ENCODE measurements at regions not wholly inside any gene's neighbourhood (a gene's known extent, or its start where the extent isn't known, plus 50 kb on each side); places are given as distances from the start of the nearest gene placed in this dataset.

DNA sequence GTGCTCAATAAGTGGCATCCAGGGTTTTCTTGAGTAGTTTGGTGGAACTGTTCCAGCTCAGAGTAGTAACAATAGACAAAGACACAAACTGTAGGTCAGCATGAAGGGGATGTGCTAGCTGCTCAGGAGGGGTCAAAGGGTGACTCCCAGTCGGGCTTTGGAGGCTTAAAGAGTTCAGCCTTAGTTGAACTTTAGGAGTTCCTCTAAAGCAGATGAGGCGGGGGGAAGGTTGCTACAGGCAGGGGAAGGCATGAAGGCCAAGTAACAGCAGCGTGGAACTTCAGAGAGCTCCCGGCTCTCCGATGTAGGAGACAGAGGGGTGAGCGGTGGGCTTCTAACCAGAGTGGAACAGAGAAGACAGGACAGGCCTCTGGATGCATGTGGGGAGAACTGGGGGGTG is 115.5 kb upstream of the CD93 start:
- Mint-ChIP-seq H3K27ac (no peak overlapping the region), H3K9me3 (peaks cover 0 to 6% (median 0%) of the 10 kb centered on the region in 11 donors), H3K27me3 (peaks cover 17 to 42% (median 27%) of the 10 kb centered on the region in 5 donors), H3K4me3 (no peak overlapping the region), H3K36me3 (no peaks in the 10 kb centered on the region), H3K4me1 (peaks cover 0 to 4% (median 0%) of the 10 kb centered on the region in 7 donors)
- ChIA-PET CTCF (no interaction called here), POLR2A (no interaction called here)
- Histone ChIP-seq H3K36me3 (ENCODE audit: control insufficient read depth in 2 of 3, insufficient read depth in 3 of 3, low read length in 3 of 3) (no peaks in the 10 kb centered on the region), H3K27ac (ENCODE audit: low read depth, low read length) (no peak overlapping the region), H3K4me1 (ENCODE audit: control insufficient read depth in 2 of 2, insufficient read depth in 2 of 2, low read length in 2 of 2) (no peaks in the 10 kb centered on the region), H3K4me3 (ENCODE audit: low read length) (no peak overlapping the region), H3K27me3 (ENCODE audit: control insufficient read depth in 2 of 2, insufficient read depth in 2 of 2, low read length in 2 of 2) (no peaks in the 10 kb centered on the region), H3K9me3 (ENCODE audit: control insufficient read depth in 2 of 3, low read length in 3 of 3) (no peaks in the 10 kb centered on the region)
- ATAC-seq (no peak), DNase-seq (no peak)
- intact Hi-C loops (cut with micrococcal nuclease) = no loop called here

DNA sequence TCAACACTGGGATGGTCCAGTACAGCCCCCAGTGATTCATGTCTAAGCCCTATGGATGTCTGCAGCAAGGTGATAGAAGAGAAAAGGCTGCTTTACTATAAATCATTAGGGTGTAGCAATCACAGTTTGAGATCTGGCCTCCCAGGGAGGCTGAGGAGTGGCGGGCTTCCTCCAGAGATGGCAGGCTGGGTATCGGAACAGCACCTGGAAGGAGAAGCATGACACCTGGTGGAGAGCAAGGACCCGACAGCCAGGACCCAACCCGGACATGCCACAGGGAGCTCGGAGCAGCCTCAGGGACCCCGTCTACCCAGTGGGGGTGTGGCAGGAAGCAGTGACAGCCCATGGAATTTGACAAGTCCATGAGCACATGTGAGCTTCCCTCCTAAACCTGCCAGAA is 114.8 kb upstream of the CD93 start:
- intact Hi-C loops (cut with micrococcal nuclease) = no loop called here
- H3K27ac ChIP-seq (ENCODE audit: low read depth, low read length) = no peak overlapping the region
- Mint-ChIP-seq H3K9me3 (peaks cover 0 to 8% (median 0%) of the 10 kb centered on the region in 11 donors), H3K4me3 (no peak overlapping the region), H3K27ac (no peak overlapping the region), H3K4me1 (peaks cover 0 to 4% (median 0%) of the 10 kb centered on the region in 7 donors), H3K27me3 (peaks cover 17 to 43% (median 28%) of the 10 kb centered on the region in 5 donors), H3K36me3 (no peaks in the 10 kb centered on the region)
- ChIA-PET CTCF (no interaction called here), POLR2A (no interaction called here)
- H3K9me3 ChIP-seq (ENCODE audit: control insufficient read depth in 2 of 3, low read length in 3 of 3) = no peaks in the 10 kb centered on the region
- no peaks in the 10 kb centered on the region for H3K4me1 ChIP-seq (ENCODE audit: control insufficient read depth in 2 of 2, insufficient read depth in 2 of 2, low read length in 2 of 2)
- ATAC-seq (no peak), DNase-seq (no peak)
- H3K4me3 ChIP-seq (ENCODE audit: low read length) = no peak overlapping the region
- no peaks in the 10 kb centered on the region for H3K27me3 ChIP-seq (ENCODE audit: control insufficient read depth in 2 of 2, insufficient read depth in 2 of 2, low read length in 2 of 2)
- no peaks in the 10 kb centered on the region for H3K36me3 ChIP-seq (ENCODE audit: control insufficient read depth in 2 of 3, insufficient read depth in 3 of 3, low read length in 3 of 3)

DNA sequence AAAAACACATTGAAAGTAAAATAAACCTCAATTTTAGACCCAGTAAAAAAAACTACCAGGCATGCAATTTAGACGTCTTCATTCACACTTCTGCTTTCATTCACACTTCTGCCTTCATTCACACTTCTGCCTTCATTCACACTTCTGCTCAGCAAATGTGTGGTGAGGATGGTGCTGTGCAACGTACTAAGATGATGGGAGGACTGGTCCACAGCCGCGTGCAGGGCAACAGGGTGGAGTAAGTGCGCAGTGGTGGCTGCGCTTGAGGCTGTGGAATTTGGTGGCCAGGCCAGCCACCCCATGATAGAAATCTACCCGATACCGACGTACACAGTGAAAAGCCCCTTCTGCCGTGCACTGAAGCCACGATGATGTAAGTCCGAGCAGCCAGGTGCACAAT is 114.3 kb upstream of the CD93 start:
- Histone ChIP-seq H3K9me3 (ENCODE audit: control insufficient read depth in 2 of 3, low read length in 3 of 3) (no peaks in the 10 kb centered on the region), H3K4me1 (ENCODE audit: control insufficient read depth in 2 of 2, insufficient read depth in 2 of 2, low read length in 2 of 2) (no peaks in the 10 kb centered on the region), H3K4me3 (ENCODE audit: low read length) (no peak overlapping the region), H3K27me3 (ENCODE audit: control insufficient read depth in 2 of 2, insufficient read depth in 2 of 2, low read length in 2 of 2) (no peaks in the 10 kb centered on the region), H3K27ac (ENCODE audit: low read depth, low read length) (no peak overlapping the region), H3K36me3 (ENCODE audit: control insufficient read depth in 2 of 3, insufficient read depth in 3 of 3, low read length in 3 of 3) (no peaks in the 10 kb centered on the region)
- ATAC-seq (peak; percentile 50), DNase-seq (no peak)
- no peak overlapping the region for H3K4me3 Mint-ChIP-seq
- POLR2A ChIA-PET = no interaction called here
- peaks cover 0 to 4% (median 0%) of the 10 kb centered on the region in 7 donors for H3K4me1 Mint-ChIP-seq
- CTCF ChIA-PET = no interaction called here
- H3K27me3 Mint-ChIP-seq = peaks cover 17 to 48% (median 28%) of the 10 kb centered on the region in 5 donors
- H3K9me3 Mint-ChIP-seq = peaks cover 0 to 9% (median 2%) of the 10 kb centered on the region in 11 donors
- intact Hi-C loops (cut with micrococcal nuclease) = no loop called here
- no peaks in the 10 kb centered on the region for H3K36me3 Mint-ChIP-seq
- H3K27ac Mint-ChIP-seq = no peak overlapping the region

DNA sequence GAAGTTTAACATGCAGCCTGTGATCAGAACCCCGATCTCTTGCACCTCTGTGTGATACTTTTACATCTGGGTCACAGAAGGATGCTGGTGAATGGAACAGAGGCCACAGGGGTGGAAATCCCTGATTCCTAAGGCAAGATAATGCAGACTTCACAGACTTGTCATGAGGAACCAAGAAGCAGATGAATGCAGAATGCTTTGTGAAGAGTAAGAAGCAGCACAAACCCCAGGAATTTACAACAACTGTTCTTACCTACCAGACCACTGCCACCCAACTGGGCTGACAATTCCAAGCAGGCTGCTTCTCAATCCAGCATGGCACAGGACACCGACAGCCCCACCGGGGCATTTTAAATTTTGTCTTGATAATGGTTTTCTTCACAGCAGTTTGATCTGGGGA is 113.2 kb upstream of the CD93 start:
- intact Hi-C loops (cut with micrococcal nuclease) = no loop called here
- POLR2A ChIA-PET = no interaction called here
- H3K36me3 ChIP-seq (ENCODE audit: control insufficient read depth in 2 of 3, insufficient read depth in 3 of 3, low read length in 3 of 3) = no peaks in the 10 kb centered on the region
- ATAC-seq = no peak
- CTCF ChIA-PET = no interaction called here
- no peaks in the 10 kb centered on the region for H3K4me1 ChIP-seq (ENCODE audit: control insufficient read depth in 2 of 2, insufficient read depth in 2 of 2, low read length in 2 of 2)
- no peak overlapping the region for H3K27ac ChIP-seq (ENCODE audit: low read depth, low read length)
- no peaks in the 10 kb centered on the region for H3K27me3 ChIP-seq (ENCODE audit: control insufficient read depth in 2 of 2, insufficient read depth in 2 of 2, low read length in 2 of 2)
- H3K4me3 ChIP-seq (ENCODE audit: low read length) = no peak overlapping the region
- no peak overlapping the region for H3K4me3 Mint-ChIP-seq
- DNase-seq = no peak
- peaks cover 13 to 48% (median 23%) of the 10 kb centered on the region in 5 donors for H3K27me3 Mint-ChIP-seq
- H3K9me3 Mint-ChIP-seq = peaks cover 0 to 9% (median 2%) of the 10 kb centered on the region in 11 donors
- H3K4me1 Mint-ChIP-seq = peaks cover 0 to 4% (median 0%) of the 10 kb centered on the region in 7 donors
- H3K36me3 Mint-ChIP-seq = no peaks in the 10 kb centered on the region
- no peak overlapping the region for H3K27ac Mint-ChIP-seq
- H3K9me3 ChIP-seq (ENCODE audit: control insufficient read depth in 2 of 3, low read length in 3 of 3) = no peaks in the 10 kb centered on the region

DNA sequence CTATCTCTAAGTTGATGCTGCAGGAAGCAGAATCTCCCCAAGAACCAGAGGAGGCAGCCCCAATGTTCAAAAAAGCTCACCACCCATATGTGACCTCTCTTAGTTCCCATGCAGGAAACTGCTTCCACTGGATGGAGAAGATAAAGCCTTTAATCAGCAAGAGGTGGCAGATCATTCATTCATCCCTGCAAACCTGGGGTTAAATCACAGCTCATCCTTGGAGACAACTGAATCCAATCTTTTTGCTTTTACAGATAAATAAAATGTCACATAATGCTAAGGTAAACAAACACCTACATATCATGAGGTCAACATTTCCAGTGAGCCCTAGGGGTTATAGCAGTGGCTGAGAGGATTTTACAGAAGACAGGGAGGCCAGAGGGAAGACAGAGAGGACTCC is 112.7 kb upstream of the CD93 start:
- DNase-seq (no peak), ATAC-seq (no peak)
- no peak overlapping the region for H3K27ac Mint-ChIP-seq
- H3K9me3 ChIP-seq (ENCODE audit: control insufficient read depth in 2 of 3, low read length in 3 of 3) = no peaks in the 10 kb centered on the region
- H3K4me1 ChIP-seq (ENCODE audit: control insufficient read depth in 2 of 2, insufficient read depth in 2 of 2, low read length in 2 of 2) = no peaks in the 10 kb centered on the region
- peaks cover 0 to 9% (median 2%) of the 10 kb centered on the region in 11 donors for H3K9me3 Mint-ChIP-seq
- H3K27me3 Mint-ChIP-seq = peaks cover 13 to 48% (median 23%) of the 10 kb centered on the region in 5 donors
- no peaks in the 10 kb centered on the region for H3K36me3 Mint-ChIP-seq
- H3K27me3 ChIP-seq (ENCODE audit: control insufficient read depth in 2 of 2, insufficient read depth in 2 of 2, low read length in 2 of 2) = no peaks in the 10 kb centered on the region
- H3K4me3 ChIP-seq (ENCODE audit: low read length) = no peak overlapping the region
- ChIA-PET POLR2A (no interaction called here), CTCF (no interaction called here)
- no peak overlapping the region for H3K27ac ChIP-seq (ENCODE audit: low read depth, low read length)
- H3K4me3 Mint-ChIP-seq = no peak overlapping the region
- intact Hi-C loops (cut with micrococcal nuclease) = no loop called here
- H3K4me1 Mint-ChIP-seq = peaks cover 0 to 4% (median 0%) of the 10 kb centered on the region in 7 donors
- H3K36me3 ChIP-seq (ENCODE audit: control insufficient read depth in 2 of 3, insufficient read depth in 3 of 3, low read length in 3 of 3) = no peaks in the 10 kb centered on the region

DNA sequence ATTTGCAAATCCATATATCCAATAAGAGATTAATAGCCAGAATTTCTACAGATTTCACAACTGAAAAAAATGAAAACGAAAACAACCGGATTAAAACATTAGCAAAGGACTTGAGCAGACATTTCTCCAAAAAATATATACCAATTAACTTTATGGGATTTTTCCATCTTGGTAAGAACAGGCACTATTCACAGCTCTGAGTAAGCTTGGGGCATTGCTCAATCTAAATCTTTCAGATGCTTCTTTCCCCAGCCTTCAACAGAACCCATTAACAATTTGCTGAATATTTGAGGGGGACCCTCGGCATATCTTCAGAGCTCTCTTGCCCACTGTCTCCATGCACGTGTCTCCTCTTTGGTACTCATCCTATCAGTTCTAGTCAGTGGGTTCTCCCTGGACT is 111.7 kb upstream of the CD93 start:
- intact Hi-C loops (cut with micrococcal nuclease) = no loop called here
- no peak overlapping the region for H3K4me3 Mint-ChIP-seq
- no peak overlapping the region for H3K27ac ChIP-seq (ENCODE audit: low read depth, low read length)

DNA sequence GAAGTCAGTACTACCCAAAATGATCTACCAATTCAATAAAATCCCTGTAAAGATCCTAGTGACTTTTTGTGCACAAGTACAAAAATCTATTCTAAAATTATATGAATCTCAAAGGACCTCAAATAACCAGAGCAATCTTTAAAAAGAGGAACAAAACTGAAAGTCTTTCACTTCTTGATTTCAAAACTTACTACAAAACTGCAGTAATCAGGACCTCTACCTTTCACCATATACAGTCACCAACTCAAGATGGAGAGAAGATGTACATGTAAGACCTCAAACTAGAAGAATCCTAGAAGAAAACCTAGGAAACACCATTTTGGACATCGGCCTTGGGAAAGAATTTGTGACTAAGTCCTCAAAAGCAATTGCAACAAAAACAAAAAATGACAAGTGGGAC is 109.5 kb upstream of the CD93 start:
- H3K27ac Mint-ChIP-seq = no peak overlapping the region
- H3K27me3 ChIP-seq (ENCODE audit: control insufficient read depth in 2 of 2, insufficient read depth in 2 of 2, low read length in 2 of 2) = no peaks in the 10 kb centered on the region
- peaks cover 0 to 8% (median 2%) of the 10 kb centered on the region in 11 donors for H3K9me3 Mint-ChIP-seq
- H3K4me1 ChIP-seq (ENCODE audit: control insufficient read depth in 2 of 2, insufficient read depth in 2 of 2, low read length in 2 of 2) = no peaks in the 10 kb centered on the region
- H3K4me3 Mint-ChIP-seq = no peak overlapping the region
- no peak for ATAC-seq
- peaks cover 0 to 4% (median 0%) of the 10 kb centered on the region in 7 donors for H3K4me1 Mint-ChIP-seq
- intact Hi-C loops (cut with micrococcal nuclease) = no loop called here
- H3K36me3 Mint-ChIP-seq = no peaks in the 10 kb centered on the region
- H3K4me3 ChIP-seq (ENCODE audit: low read length) = no peak overlapping the region
- no peak for DNase-seq
- peaks cover 4 to 47% (median 11%) of the 10 kb centered on the region in 5 donors for H3K27me3 Mint-ChIP-seq
- H3K9me3 ChIP-seq (ENCODE audit: control insufficient read depth in 2 of 3, low read length in 3 of 3) = no peaks in the 10 kb centered on the region
- no peak overlapping the region for H3K27ac ChIP-seq (ENCODE audit: low read depth, low read length)
- POLR2A ChIA-PET = no interaction called here
- no peaks in the 10 kb centered on the region for H3K36me3 ChIP-seq (ENCODE audit: control insufficient read depth in 2 of 3, insufficient read depth in 3 of 3, low read length in 3 of 3)
- CTCF ChIA-PET = no interaction called here

More for the DNA sequence above, 111.7 kb upstream of the CD93 start:
- DNase-seq (no peak), ATAC-seq (no peak)
- Mint-ChIP-seq H3K27ac (no peak overlapping the region), H3K27me3 (peaks cover 15 to 48% (median 21%) of the 10 kb centered on the region in 5 donors), H3K9me3 (peaks cover 0 to 8% (median 2%) of the 10 kb centered on the region in 11 donors), H3K4me1 (peaks cover 0 to 4% (median 0%) of the 10 kb centered on the region in 7 donors), H3K36me3 (no peaks in the 10 kb centered on the region)
- H3K36me3 ChIP-seq (ENCODE audit: control insufficient read depth in 2 of 3, insufficient read depth in 3 of 3, low read length in 3 of 3) = no peaks in the 10 kb centered on the region
- POLR2A ChIA-PET = no interaction called here
- no peaks in the 10 kb centered on the region for H3K9me3 ChIP-seq (ENCODE audit: control insufficient read depth in 2 of 3, low read length in 3 of 3)
- H3K4me1 ChIP-seq (ENCODE audit: control insufficient read depth in 2 of 2, insufficient read depth in 2 of 2, low read length in 2 of 2) = no peaks in the 10 kb centered on the region
- no peak overlapping the region for H3K4me3 ChIP-seq (ENCODE audit: low read length)
- CTCF ChIA-PET = no interaction called here
- H3K27me3 ChIP-seq (ENCODE audit: control insufficient read depth in 2 of 2, insufficient read depth in 2 of 2, low read length in 2 of 2) = no peaks in the 10 kb centered on the region
